ENCODE measurements at regions not wholly inside any gene's neighbourhood (a gene's known extent, or its start where the extent isn't known, plus 50 kb on each side); places are given as distances from the start of the nearest gene placed in this dataset.

DNA sequence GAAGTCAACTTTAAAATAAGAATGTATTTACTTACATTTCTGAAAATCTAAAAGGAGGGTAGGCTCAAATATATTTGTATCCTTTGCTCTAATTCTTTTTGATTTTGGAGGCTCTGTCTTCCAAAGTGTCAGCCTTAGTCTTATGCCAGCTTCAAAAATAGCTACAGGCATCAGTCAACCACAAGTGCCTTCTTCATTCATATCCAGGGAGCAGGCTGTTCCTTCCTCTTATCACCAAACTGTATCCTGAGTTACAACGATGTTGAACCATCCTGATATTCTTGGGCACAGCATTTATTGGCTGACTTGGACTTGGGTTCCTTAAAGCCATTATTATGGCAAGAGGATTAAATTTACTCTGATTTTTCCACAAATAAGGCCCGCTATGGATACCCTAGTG, 1161.3 kb downstream of the PCDH17 start:
- H2AFZ ChIP-seq (ENCODE audit: low read depth, low read length): no peak overlapping the region

DNA sequence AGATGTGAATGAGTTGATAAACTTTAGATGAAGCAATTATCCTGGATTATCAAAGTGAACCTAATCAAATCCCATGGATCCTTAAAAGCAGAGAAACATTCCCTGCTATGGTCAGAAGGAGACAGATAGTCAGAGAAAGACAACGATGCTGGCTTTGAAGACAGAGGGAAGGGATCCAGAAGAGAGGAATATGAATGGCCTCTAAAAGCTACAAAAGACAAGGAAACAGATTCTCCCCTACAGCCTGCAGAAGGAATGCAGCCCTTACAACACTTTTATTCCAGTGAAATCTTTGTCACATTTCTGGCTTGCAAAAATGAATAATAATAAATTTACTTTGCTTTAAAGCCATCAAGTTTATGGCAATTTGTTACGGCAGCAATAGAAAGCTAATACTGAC, 1164.2 kb downstream of the PCDH17 start:
- Histone ChIP-seq H4K20me1 (ENCODE audit: insufficient read depth) (no peaks in the 10 kb centered on the region), H2AFZ (ENCODE audit: low read depth, low read length) (no peak overlapping the region)

More for the DNA sequence above, 1161.3 kb downstream of the PCDH17 start:
- no peaks in the 10 kb centered on the region for H4K20me1 ChIP-seq (ENCODE audit: insufficient read depth)
- no peaks in the 10 kb centered on the region for H3F3A ChIP-seq (ENCODE audit: insufficient read depth, low read length, poor library complexity, severe bottlenecking)
- H3K4me3 ChIP-seq (ENCODE audit: low read length): no peak overlapping the region
- no peaks in the 10 kb centered on the region for H3K9me3 ChIP-seq (ENCODE audit: low read length)
- H3K4me2 ChIP-seq (ENCODE audit: low read length): no peak overlapping the region
- H3K9ac ChIP-seq (ENCODE audit: low read length): no peak overlapping the region
- no peak overlapping the region for H3K27ac ChIP-seq (ENCODE audit: low read length)
- H3K27me3 ChIP-seq (ENCODE audit: insufficient read depth, low read depth, low read length): no peaks in the 10 kb centered on the region
- no peaks in the 10 kb centered on the region for H3K9me2 ChIP-seq (ENCODE audit: insufficient read depth, low read length)
- TF ChIP-seq TAF1 (IDR thresholded peaks at IDR 0.05; ENCODE audit: low read depth): no peak
- no peak for TF ChIP-seq MXI1 (conservative IDR thresholded peaks at IDR 0.05; ENCODE audit: poor library complexity, severe bottlenecking)
- TF ChIP-seq, protein P1, sequence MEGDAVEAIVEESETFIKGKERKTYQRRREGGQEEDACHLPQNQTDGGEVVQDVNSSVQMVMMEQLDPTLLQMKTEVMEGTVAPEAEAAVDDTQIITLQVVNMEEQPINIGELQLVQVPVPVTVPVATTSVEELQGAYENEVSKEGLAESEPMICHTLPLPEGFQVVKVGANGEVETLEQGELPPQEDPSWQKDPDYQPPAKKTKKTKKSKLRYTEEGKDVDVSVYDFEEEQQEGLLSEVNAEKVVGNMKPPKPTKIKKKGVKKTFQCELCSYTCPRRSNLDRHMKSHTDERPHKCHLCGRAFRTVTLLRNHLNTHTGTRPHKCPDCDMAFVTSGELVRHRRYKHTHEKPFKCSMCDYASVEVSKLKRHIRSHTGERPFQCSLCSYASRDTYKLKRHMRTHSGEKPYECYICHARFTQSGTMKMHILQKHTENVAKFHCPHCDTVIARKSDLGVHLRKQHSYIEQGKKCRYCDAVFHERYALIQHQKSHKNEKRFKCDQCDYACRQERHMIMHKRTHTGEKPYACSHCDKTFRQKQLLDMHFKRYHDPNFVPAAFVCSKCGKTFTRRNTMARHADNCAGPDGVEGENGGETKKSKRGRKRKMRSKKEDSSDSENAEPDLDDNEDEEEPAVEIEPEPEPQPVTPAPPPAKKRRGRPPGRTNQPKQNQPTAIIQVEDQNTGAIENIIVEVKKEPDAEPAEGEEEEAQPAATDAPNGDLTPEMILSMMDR (IDR thresholded peaks at IDR 0.05; ENCODE audit: poor library complexity, severe bottlenecking): no peak
- no peaks in the 10 kb centered on the region for H3K36me3 ChIP-seq (ENCODE audit: insufficient read depth, low read length)
- no peaks in the 10 kb centered on the region for H3K79me2 ChIP-seq (replicated peaks; ENCODE audit: insufficient read depth, low read length)

More for the DNA sequence above, 1164.2 kb downstream of the PCDH17 start:
- H3K36me3 ChIP-seq (ENCODE audit: insufficient read depth, low read length): no peaks in the 10 kb centered on the region
- no peak overlapping the region for H3K4me3 ChIP-seq (ENCODE audit: low read length)
- no peaks in the 10 kb centered on the region for H3F3A ChIP-seq (ENCODE audit: insufficient read depth, low read length, poor library complexity, severe bottlenecking)
- H3K27me3 ChIP-seq (ENCODE audit: insufficient read depth, low read depth, low read length): no peaks in the 10 kb centered on the region
- H3K9me3 ChIP-seq (ENCODE audit: low read length): no peaks in the 10 kb centered on the region
- TF ChIP-seq EZH2 (IDR thresholded peaks at IDR 0.05; ENCODE audit: borderline replicate concordance, insufficient read depth, low read length, poor library complexity, severe bottlenecking) (no peak), TAF1 (IDR thresholded peaks at IDR 0.05; ENCODE audit: low read depth) (no peak), SMC3 (conservative IDR thresholded peaks at IDR 0.05; ENCODE audit: poor library complexity) (no peak), RAD21 (conservative IDR thresholded peaks at IDR 0.05) (no peak), MXI1 (conservative IDR thresholded peaks at IDR 0.05; ENCODE audit: poor library complexity, severe bottlenecking) (no peak)
- TF ChIP-seq, protein P1 (IDR thresholded peaks at IDR 0.05; ENCODE audit: poor library complexity, severe bottlenecking): no peak
- TF ChIP-seq, protein P2, sequence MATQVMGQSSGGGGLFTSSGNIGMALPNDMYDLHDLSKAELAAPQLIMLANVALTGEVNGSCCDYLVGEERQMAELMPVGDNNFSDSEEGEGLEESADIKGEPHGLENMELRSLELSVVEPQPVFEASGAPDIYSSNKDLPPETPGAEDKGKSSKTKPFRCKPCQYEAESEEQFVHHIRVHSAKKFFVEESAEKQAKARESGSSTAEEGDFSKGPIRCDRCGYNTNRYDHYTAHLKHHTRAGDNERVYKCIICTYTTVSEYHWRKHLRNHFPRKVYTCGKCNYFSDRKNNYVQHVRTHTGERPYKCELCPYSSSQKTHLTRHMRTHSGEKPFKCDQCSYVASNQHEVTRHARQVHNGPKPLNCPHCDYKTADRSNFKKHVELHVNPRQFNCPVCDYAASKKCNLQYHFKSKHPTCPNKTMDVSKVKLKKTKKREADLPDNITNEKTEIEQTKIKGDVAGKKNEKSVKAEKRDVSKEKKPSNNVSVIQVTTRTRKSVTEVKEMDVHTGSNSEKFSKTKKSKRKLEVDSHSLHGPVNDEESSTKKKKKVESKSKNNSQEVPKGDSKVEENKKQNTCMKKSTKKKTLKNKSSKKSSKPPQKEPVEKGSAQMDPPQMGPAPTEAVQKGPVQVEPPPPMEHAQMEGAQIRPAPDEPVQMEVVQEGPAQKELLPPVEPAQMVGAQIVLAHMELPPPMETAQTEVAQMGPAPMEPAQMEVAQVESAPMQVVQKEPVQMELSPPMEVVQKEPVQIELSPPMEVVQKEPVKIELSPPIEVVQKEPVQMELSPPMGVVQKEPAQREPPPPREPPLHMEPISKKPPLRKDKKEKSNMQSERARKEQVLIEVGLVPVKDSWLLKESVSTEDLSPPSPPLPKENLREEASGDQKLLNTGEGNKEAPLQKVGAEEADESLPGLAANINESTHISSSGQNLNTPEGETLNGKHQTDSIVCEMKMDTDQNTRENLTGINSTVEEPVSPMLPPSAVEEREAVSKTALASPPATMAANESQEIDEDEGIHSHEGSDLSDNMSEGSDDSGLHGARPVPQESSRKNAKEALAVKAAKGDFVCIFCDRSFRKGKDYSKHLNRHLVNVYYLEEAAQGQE (IDR thresholded peaks at IDR 0.05; ENCODE audit: borderline replicate concordance): no peak
- no peaks in the 10 kb centered on the region for H3K79me2 ChIP-seq (replicated peaks; ENCODE audit: insufficient read depth, low read length)
- no peak overlapping the region for H3K27ac ChIP-seq (ENCODE audit: low read length)
- H3K4me2 ChIP-seq (ENCODE audit: low read length): no peak overlapping the region
- no peaks in the 10 kb centered on the region for H3K9me2 ChIP-seq (ENCODE audit: insufficient read depth, low read length)
- H3K9ac ChIP-seq (ENCODE audit: low read length): no peak overlapping the region
